ENCODE measurements at regions not wholly inside any gene's neighbourhood (a gene's known extent, or its start where the extent isn't known, plus 50 kb on each side); places are given as distances from the start of the nearest gene placed in this dataset.
"Not testable (repeated sequence)": the region's sequence is repeated elsewhere in the genome, so short reads cannot be mapped to it uniquely, and the experiment has no call there.

- peak; percentile 4 for DNase-seq (ENCODE audit: low read depth, low spot score)
- H3K4me3 ChIP-seq (ENCODE audit: low read length) = no peak overlapping the region
Measured at GRCh38 chr1:187038784-187039183, 210.0 kb downstream of the PLA2G4A start.

- no peak for DNase-seq (ENCODE audit: low read depth, low spot score)
- no peak overlapping the region for H3K4me3 ChIP-seq (ENCODE audit: low read length)
Measured at GRCh38 chr1:187041104-187041503, 212.4 kb downstream of the PLA2G4A start.

- H3K4me3 ChIP-seq (ENCODE audit: low read length) = no peak overlapping the region
- no peak for DNase-seq (ENCODE audit: low read depth, low spot score)
Measured at GRCh38 chr1:187042538-187042937, 213.8 kb downstream of the PLA2G4A start.

- H3K4me3 ChIP-seq (ENCODE audit: low read length); DNase-seq (ENCODE audit: low read depth, low spot score): not testable (repeated sequence)
Measured at GRCh38 chr1:187043433-187043832, 214.7 kb downstream of the PLA2G4A start.

DNA sequence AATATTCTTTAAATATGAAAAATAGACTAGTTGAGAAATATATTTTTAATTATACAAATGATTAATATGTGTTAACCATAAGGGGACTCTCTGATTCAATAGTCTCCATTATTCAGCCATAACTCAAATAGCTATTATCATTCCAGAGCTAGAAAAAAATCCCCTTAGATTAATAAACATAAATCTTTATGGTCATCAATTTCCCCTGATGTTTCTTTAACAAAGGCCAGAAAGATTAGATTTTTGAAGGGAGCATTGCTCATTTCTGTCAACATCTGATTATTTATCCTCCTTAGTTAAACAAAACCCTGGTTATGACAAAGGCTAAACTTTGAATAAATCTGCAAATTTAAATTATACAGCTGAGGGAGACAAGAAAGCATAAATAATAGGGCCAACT, 215.7 kb downstream of the PLA2G4A start:
- no peak for DNase-seq (ENCODE audit: low read depth, low spot score)
- H3K4me3 ChIP-seq (ENCODE audit: low read length) = no peak overlapping the region

DNA sequence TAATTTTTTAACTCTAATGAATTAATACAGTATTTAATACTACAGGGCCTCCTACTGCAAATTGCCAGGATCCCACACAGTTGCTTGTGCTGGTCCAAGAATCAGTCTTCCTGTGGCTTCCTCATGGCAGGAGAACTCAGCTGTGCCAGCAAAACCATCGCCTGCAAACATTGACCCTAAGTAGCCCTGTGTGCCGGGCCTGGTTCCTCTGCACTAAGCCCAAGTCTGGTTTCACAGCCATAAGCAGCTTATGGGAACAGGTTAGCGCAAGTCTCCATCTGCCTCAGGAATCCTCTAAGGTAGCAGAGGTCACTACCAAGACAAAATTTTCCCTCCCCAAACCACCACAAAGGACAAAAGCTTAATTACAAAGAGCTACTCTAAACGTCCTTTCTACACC, 216.6 kb downstream of the PLA2G4A start:
- no peak overlapping the region for H3K4me3 ChIP-seq (ENCODE audit: low read length)
- DNase-seq (ENCODE audit: low read depth, low spot score) = no peak

DNA sequence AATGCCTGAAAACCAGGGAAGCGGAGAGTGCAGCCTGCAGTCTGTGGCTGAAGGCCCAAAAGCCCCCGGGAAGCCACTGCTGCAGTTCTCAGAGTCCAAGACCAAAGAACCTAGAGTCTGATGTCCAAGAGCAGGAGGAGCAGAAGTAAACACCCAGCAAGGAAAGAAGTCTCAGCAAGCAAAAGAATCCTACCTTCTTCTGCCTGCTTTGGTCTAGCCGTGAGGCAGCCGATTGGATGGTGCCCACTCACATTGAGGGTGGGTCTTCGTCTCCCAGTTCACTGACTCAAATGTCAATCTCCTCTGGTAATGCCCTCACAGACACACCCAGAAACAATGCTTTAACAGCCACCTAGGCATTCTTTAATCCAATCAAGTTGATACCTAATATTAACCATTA, 217.5 kb downstream of the PLA2G4A start:
- no peak for DNase-seq (ENCODE audit: low read depth, low spot score)
- H3K4me3 ChIP-seq (ENCODE audit: low read length) = no peak overlapping the region

- H3K4me3 ChIP-seq (ENCODE audit: low read length) = no peak overlapping the region
- DNase-seq (ENCODE audit: low read depth, low spot score) = no peak
Measured at GRCh38 chr1:187047298-187047697, 218.5 kb downstream of the PLA2G4A start.

GRCh38 chr1:187051618-187052232, 223.0 kb downstream of the PLA2G4A start:
- peak; percentile 59 for DNase-seq (ENCODE audit: low read depth, low spot score)

DNA sequence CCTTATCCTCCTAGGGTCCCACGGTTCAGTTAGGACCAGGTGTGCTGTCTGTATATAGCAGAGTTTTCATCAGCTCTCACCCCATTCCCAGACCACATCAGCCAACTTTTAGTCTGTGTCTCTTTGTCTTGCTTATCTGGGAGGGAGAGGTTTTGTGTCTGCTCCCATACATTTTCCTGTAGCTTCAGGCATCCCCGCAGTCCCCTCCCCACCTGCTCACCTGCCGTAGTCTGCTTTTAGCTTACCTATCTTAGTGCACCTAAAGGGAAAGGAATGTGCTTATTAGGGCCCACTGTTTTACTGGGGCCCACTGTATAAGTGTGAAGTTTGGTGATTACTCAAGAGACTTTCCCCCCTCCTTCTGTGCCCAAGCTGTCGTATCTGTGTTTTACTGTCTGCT, 225.1 kb downstream of the PLA2G4A start:
- no peak overlapping the region for H3K4me3 ChIP-seq (ENCODE audit: low read length)
- no peak for DNase-seq (ENCODE audit: low read depth, low spot score)

More at GRCh38 chr1:187051618-187052232, 223.0 kb downstream of the PLA2G4A start:
- no peak overlapping the region for H3K4me3 ChIP-seq (ENCODE audit: low read length)

- no peak overlapping the region for H3K4me3 ChIP-seq (ENCODE audit: low read length)
- DNase-seq (ENCODE audit: low read depth, low spot score) = no peak
Measured at GRCh38 chr1:187054862-187055757, 226.4 kb downstream of the PLA2G4A start.

DNA sequence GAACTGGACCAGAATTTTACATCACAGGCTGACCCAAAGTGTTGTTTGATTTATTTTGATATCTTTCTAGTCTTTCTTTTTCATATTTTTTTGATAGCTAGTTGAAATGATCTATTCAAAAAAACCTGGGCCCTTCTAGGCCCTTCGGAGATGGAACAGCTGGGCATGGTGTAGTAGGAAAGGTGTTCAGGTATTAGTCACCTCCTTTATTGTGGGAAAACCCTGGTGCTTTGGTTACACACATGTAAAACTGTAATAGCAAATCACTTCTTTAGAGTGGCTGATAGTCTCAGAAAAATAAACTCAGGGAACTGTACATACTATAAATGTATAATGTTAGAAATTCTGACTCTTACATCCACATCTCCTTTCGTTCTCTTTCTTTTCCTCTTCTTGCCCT, 234.5 kb downstream of the PLA2G4A start:
- DNase-seq (ENCODE audit: low read depth, low spot score) = no peak
- no peak overlapping the region for H3K4me3 ChIP-seq (ENCODE audit: low read length)

DNA sequence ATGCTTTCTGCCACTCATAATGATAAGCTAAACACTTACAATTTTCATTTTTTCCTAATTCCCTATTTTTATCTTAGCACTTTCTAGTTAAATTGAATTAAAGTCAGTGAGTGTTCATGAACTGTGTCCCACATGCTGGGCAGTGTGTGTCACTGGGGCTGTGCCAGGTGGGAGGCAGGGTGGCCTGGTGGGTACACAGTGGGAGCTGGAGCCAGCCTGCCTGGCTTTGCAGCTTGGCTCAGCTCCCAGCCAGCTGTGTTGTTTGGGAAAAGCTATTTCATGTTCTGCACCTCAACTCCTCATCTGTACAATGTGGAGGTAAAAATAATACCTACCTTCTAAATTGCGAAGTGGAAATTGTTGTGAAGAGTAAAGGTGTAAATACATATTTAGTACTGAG, 238.4 kb downstream of the PLA2G4A start:
- DNase-seq (ENCODE audit: low read depth, low spot score) = no peak
- H3K4me3 ChIP-seq (ENCODE audit: low read length) = no peak overlapping the region

- no peak for DNase-seq (ENCODE audit: low read depth, low spot score)
Measured at GRCh38 chr1:187070076-187070475, 241.3 kb downstream of the PLA2G4A start.

DNA sequence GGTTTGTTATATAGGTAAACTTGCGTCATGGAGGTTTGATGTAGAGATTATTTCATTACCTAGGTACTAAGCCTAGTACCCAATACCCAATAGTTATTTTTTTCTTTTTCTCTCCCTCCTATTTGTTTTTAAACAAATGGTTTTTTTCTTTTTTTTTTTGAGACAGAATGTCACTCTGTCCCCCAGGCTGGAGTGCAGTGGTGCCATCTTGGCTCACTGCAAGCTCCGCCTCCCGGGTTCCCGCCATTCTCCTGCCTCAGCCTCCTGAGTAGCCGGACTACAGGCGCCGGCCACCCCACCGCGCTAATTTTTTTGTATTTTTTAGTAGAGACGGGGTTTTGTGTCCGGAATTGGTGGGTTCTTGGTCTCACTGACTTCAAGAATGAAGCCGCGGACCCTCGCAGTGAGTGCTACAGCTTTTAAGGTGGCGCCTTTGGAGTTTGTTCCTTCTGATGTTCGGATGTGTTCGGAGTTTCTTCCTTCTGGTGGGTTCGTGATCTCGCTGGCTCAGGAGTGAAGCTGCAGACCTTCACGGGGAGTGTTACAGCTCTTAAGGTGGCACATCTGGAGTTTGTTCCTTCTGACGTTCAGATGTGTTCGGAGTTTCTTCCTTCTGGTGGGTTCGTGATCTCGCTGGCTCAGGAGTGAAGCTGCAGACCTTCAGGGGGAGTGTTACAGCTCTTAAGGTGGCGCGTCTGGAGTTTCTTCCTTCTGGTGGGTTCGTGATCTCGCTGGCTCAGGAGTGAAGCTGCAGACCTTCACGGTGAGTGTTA, 243.7 kb downstream of the PLA2G4A start:
- H3K4me3 ChIP-seq (ENCODE audit: low read length) = peak overlapping the region; percentile 57
- DNase-seq (ENCODE audit: low read depth, low spot score) = peak; percentile 15

More at GRCh38 chr1:187070076-187070475, 241.3 kb downstream of the PLA2G4A start:
- no peak overlapping the region for H3K4me3 ChIP-seq (ENCODE audit: low read length)

GRCh38 chr1:187073035-187073560, 244.3 kb downstream of the PLA2G4A start:
- peak; percentile 24 for DNase-seq (ENCODE audit: low read depth, low spot score)
- peak overlapping the region; percentile 57 for H3K4me3 ChIP-seq (ENCODE audit: low read length)

GRCh38 chr1:187073634-187074245, 245.0 kb downstream of the PLA2G4A start:
- not testable (repeated sequence) for H3K4me3 ChIP-seq (ENCODE audit: low read length); DNase-seq (ENCODE audit: low read depth, low spot score)

DNA sequence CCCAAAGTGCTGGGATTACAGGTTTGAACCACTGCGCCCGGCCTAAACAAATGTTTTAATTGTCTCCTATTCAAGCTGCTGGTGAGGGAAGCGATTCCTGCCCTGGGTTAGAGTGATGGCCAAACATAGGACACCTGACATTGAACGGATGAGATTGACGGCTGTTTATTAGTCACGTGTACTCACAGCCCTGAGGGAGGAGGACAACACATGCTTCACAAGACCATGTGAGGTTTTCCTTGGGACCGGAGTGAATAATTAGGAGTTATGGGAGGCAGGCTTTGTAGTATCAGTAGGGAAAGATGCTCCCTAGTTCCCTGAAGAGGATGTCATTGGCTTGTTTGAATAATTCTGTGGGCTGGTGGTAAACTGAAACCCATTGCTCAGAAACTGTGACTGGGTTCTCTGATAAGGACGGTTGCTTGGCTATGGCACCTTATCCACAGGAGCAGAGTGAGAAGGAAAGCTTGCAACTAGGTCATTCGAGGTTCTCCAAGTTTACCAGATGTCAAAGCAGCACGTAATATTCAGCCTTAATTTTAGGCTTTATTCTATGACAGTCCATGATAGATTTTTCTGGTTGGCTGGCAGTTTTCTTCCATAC, 245.8 kb downstream of the PLA2G4A start:
- no peak overlapping the region for H3K4me3 ChIP-seq (ENCODE audit: low read length)
- no peak for DNase-seq (ENCODE audit: low read depth, low spot score)

- DNase-seq (ENCODE audit: low read depth, low spot score) = no peak
- no peak overlapping the region for H3K4me3 ChIP-seq (ENCODE audit: low read length)
Measured at GRCh38 chr1:187076922-187077321, 248.2 kb downstream of the PLA2G4A start.
